Esophagus mucosa (tissue), 1 donor: ENCODE measurements at regions not wholly inside any gene's neighbourhood (a gene's known extent, or its start where the extent isn't known, plus 50 kb on each side); places are given as distances from the start of the nearest gene placed in this dataset.
"Not testable (repeated sequence)": the region's sequence is repeated elsewhere in the genome, so short reads cannot be mapped to it uniquely, and the experiment has no call there.

Source experiments
- ATAC-seq: fragments of 200-7000 bp; cut with Tn5 transposase; one replicate; pipeline ENCODE4 v1.9.1; 2020
- donor health status: DM: yes; HTN: yes; CAD: no.

DNA sequence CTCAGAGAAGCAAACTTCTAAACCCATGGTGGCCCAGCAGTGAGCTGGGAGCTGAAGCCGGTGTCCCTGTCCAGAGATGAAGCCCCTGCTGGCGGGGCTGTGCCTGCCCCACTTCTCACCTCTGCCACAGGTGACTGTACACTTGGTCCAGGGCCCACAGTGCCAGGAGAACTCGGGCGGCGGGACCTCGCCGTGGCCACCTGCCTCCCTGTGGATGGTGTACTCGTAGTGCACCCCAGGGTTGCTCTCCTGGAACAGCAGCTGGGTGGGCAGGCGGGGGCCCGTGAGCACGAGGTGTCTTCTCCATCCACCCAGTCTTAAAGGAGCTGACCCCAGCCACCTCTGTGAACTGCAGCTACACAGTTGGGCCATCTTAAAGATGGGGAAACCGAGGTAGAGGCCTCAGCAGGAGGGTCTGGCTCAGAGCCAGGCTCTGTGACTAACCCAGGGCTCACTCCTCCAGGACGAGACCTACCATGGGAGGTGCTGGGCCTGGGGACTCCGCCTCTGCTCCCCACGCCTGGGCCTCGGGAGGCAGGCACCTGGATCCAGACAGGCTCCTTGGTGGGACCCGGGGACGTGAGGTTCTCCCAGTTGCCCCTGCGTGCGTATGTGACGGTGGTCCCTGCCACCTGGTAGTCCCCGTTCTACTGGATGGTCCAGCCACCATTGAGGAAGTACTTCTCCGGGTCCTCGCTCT is 113.1 kb upstream of the AKAP13 start:
- ATAC-seq: peak; percentile 44

DNA sequence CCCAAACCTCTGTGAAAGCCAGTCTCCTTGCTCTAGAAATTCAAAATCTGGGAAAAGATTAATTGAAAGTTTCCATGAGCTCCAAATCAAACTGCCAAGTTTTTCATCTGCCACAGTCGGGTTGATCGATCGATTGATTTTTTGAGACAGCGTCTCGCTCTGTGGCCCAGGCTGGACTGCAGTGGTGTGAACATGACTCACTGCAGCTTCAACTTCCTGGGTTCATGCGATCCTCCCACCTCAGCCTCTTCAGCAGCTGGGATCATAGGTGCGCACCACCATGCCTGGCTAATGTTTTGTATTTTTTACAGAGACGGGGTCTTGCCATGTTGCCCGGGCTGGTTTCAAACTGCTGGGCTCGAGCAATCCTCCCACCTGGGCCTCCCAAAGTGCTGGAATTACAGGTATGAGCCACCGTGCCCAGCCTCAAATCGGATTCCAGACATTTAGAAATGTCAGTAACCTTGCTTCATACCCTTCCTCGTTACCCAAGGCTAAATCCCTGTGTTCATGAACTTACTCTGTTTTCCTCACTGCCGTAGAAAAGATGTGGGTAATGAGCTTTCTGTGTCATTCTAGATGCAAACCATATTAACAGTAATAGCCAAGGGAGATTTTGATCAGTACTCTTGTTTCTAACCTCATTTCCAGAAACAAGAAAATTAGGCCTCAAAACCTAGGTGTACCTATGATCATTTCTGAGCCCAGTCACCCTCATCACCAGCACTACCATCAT is 105.9 kb upstream of the AKAP13 start:
- no peak for ATAC-seq

DNA sequence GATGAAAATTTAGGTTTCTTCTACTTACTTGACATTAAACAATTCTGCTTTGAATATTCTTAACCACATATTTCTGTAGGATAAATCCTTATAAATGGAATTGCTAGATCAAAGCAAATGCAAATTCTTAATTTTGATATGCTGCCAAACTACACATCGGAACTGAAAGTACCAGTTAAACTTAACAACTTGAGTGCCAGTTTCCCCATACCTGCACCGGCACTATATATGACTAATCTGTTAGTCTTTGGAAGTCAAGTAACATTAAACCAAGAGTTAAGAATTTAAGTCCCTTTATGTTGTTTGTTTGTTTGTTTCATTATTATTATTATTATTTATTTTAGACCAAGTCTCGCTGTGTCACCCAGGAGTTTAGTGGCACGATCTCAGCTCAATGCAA is 103.9 kb upstream of the AKAP13 start:
- ATAC-seq: peak; percentile 75

DNA sequence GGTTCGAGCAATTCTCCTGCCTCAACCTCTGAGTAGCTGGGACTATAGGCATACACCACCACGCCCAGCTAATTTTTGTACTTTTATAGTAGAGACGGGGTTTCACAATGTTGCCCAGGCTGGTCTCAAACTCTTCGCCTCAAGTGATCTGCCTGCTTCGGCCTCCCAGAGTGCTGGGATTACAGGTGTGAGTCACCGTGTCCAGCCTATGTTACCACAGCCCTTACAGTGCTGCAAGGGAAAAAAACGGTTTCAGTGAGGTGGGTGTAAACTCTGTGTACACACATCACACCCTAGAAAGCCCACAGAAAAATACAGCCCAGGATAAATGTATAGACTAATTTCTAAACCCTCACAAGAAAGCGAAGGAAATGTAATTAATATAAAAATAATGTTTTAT is 103.5 kb upstream of the AKAP13 start:
- ATAC-seq: peak; percentile 74

DNA sequence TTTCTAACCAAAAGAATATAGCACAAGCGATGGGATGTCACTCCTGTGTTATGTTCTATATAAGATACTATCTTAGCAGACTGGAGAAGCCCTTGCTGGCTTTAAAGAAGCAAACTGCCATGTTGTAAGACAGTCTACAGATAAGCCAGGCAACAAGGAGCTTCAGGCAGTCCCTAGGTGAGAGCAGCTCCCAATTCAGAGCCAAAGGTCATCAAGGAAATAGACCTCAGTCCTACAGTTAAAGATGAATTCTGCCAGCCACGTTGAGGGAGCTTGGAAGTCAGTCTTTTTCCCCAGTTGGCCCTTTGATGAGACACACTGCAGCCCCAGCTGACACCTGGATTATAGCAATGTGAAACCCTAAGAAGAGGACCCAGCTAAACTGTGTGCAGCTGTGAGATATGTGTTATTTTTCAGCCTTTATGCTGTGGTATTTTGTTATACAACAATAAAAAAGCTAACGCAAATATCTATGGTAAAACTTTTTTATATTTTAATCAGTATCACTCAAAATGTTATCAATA is 102.5 kb upstream of the AKAP13 start:
- no peak for ATAC-seq

DNA sequence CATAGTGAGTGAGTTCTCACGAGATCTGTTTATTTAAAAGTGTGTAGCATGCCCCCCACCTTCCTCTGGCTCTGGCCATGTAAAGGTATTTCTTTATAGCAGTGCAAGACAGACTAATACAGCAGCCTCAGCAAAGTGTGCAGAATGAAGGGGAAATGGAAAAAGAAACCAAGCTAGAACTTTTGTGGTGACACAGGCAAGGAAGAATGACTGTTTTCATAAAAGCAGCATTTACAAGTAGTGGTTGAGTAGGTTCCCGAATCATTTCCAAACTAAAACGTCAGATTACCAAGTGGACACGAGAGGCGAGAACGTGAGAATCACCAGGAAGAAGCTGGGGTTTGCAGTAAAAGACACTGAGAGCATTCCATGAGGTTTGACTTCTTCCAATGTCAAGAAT is 100.2 kb upstream of the AKAP13 start:
- no peak for ATAC-seq

DNA sequence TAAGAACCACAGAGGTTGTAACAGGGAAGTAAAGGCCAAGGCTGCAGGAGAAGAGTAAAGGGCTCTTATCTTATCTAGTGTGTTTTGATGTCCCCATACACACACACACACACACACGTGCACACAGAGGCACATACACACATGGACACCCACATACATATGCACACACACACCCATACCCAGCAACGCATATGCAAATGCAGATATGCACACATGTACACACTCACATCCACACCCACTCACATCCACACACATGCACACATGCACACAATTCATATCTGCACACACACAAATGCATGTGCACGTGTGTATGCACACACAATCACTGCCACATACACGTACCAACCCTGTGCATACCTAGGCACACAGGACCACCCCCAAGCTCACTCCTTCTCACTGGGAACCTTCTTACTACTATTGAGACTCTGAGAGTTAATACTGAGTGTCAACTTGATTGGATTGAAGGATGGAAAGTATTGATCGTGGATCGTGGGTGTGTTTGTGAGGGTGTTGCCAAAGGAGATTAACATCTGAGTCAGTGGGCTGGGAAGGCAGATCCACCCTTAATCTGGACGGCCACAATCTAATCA is 99.0 kb upstream of the AKAP13 start:
- no peak for ATAC-seq

DNA sequence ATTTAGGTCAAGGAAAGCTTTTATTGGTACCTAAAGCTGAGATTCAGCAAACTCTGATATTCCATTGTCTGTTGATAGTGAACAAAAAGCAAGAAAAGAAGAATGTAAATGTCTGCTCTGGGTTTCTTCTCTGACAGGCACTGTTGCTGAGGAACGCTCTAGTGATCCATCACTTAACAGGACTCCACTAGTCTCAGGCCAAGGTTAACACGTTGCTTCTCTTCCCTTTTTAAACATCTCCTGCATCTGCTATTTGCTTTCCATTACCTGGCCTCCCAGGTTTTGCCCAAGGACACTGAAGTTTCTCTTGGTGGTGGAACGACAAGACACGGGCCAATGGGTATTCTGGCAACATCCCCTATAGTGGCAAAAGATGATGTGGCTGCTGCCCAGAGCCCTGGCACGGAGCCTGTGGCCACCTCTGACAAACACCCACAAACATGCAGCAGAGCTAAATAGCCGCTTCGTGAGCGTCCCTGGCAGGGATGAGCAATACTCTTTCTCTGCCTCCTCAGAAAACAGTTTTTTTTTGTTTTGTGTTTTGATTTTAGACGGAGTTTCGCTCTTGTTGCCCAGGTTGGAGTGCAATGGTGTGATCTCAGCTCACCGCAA is 97.8 kb upstream of the AKAP13 start:
- no peak for ATAC-seq

DNA sequence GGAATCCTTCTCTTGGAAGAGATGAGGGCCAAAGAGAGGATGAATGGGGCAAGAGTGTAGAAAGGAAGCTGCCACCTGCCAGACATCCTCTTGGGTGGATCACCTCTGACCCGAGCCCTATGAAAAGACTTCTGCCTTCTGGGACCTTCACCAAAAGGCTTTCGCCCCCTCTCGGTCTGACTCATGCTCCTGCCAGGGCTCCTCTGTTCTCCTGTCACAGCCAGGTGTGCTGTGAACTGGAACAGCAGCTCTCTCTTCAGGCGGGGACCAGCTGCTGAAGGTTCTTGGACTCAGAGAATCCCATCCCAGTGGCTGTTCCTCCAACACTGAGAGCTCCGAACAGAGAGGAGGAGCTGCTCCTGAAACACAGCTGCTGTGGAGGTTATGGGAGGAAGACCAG is 96.6 kb upstream of the AKAP13 start:
- peak; percentile 16 for ATAC-seq

DNA sequence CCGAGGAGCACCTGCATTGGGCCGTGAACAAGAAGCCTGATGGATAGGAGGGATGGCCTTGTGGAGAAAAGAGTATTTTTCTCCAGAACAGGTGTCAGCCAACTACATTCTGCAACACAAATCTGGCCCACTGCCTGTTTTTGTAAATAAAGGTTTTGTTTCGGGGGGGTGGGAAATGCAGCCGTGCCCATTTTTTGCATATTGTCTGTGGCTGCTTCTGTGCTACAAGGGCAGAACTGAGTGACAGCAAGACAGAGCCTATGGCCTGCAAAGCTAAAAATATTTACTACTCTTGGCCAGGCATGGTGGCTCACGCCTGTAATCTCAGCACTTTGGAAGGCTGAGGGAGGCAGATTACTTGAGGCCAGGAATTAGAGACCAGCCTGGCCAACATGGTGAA is 95.9 kb upstream of the AKAP13 start:
- peak; percentile 35 for ATAC-seq

DNA sequence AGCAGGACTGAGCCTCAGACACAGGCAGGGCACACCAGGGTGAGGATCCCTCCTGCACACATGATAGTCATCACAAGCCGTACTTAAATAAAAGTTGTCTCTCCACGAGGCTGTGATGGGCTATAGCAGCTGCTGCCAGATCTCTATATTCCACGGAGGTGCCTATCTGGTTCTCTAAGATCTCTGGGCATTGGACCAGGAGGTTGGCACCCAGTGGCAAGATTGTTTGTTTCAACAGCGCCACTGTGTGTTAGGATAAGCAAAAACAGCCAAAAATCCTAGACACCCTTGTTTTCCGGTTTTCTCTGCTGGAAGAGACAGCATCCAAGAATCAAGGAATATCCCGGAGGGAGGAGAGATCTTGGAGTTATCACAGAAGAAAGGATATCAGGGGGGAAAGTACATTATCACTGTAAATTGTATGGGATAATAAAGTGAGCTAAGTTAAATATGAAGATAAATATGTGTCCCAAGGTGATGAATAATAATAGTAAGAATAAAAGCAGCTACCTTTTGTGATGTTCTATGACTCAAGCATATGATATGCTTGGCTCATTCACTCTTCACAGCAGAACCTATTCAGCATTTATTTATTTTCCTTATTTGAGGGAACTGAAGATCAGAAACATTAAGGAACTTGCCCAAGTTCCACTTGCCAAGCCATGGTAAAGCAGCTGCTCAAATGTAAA is 90.6 kb upstream of the AKAP13 start:
- peak; percentile 81 for ATAC-seq

DNA sequence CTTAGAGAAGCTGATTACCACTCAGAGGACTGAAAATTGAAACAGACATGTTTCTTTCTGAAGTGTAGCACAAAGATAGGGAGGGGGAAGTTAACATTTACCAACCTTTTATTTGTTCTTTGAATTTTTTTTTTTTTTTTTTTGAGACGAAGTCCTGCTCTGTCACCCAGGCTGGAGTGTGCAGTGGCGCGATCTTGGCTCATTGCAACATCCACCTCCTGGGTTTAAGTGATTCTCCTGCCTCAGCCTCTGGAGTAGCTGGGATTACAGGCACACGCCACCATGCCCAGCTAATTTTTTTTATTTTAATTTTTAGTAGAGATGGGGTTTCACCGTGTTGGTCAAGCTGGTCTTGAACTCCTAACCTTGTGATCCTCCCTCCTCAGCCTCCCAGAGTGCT is 87.8 kb upstream of the AKAP13 start:
- ATAC-seq: not testable (repeated sequence)

DNA sequence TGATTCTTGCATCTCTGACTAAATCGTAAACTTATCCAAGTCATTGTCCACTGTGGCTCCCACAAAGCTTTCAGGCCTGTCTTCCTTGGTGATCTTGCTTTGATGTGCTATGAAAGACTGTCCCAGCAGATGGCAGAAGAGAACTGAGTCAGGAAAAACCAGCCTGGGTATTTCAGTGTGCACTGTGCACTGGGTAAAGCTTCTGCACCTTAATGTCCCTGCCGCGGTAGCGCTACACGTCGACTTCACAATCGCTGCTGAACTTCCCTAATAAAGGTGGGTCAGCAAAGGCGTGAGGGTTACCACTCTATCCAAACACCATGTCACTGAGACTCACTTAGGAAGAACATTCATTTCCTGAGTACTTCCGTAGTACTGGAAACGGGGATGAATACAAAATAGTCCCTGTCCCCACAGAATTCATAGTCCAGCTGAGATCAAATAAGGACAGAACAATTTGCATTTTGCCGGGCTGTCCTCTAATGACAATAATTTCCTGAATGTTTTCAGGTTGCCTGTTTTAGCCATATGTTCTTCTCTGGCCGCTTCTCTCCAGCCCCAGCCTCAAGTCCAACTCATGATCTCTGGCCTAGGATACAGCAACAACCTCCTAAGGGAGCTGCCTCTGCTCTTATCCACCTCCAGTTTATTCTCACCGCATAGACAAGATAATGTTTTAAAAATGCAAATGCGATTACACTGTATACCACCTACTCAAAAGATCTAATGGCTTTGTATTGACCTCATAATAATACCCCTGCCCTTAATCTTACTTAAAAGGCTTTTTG is 83.6 kb upstream of the AKAP13 start:
- peak; percentile 95 for ATAC-seq

DNA sequence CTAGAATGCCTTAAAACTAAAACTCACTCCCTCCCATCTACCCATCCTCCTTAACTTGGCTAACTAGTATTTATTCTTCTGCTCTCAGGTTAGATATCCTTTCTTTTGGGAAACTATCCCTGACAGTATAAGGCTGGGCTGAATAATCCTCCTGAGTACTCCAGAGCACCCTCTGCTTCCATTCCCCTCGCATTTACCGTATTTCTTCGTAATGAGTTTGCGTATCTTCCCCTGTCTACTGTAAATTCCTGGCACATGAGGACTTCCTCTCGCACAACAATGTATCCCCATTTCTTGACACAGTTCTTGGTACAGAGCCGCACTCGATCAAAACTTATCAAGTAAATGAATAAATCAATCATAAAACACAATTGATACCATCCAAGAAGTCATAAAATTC is 82.9 kb upstream of the AKAP13 start:
- ATAC-seq: no peak

DNA sequence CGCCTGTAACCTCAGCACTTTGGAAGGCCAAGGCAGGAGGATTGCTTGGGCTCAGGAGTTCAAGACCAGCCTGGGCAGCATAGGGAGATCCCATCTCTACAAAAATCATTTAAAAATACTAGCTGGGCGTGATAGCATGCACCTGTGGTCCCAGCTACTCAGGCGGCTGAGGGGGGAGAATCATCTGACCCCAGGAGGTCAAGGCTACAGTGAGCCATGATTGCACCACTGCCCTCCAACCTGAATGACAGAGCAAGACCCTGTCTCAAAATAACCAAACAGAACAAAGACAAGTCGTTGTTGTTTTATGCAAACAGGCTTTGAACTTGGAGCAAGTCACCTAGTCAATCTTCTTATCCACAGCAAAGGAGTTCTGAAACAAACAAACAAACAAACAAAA is 82.0 kb upstream of the AKAP13 start:
- no peak for ATAC-seq

DNA sequence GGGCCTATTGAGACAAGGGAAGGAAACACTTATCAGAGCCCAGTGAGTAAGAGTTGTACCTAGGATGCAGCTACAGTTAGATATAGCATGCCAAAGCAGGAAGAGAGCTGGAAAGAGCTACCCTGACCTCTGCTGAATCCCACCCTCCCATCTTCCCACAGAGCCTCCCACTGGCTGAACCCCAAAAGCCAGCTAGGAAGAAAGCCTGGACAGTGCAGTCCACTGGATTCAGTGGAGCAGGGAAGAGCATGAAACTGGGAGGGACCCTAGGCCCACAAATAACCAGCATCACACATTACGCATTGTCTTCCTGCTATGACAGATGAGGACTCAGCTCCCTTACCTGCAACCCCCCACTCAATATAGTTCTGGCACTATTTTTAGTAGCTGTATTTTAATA is 81.5 kb upstream of the AKAP13 start:
- no peak for ATAC-seq

DNA sequence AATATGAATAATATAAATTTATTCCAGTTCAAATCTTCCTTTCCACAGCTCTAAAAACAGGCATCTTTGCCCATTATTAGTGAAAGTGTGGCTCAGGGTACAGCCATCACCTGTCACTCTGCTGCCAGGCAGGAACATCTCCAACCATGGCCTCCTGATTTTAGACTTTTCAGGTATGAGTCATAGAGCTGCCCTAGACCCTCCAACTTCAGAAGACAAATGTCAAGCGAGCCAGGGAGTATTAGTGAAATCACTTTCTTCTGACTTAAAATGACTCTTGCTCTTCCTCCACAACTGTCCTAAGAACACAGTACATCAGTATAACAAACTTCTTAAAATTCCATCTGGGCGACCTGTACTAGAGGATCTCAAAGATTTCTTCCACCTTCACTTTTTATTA is 78.1 kb upstream of the AKAP13 start:
- ATAC-seq: no peak

DNA sequence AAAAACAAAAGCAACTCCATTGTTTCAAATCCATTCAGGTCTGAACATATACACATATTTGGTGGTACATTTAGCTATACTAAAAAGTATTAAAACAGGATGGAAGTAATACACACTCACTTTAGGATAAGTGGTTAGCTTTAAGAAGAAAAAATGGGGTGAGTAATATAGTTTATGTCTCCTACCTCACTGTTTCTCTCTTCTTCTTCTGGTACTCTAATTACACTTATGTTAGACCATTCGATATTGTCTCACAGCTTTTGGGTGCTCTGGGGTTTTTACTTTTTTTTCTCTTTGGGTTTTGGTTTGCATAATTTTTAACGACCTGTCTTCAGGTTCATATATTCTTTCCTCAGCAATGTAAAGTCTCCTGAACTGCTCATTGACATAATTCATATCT is 75.4 kb upstream of the AKAP13 start:
- ATAC-seq: no peak

DNA sequence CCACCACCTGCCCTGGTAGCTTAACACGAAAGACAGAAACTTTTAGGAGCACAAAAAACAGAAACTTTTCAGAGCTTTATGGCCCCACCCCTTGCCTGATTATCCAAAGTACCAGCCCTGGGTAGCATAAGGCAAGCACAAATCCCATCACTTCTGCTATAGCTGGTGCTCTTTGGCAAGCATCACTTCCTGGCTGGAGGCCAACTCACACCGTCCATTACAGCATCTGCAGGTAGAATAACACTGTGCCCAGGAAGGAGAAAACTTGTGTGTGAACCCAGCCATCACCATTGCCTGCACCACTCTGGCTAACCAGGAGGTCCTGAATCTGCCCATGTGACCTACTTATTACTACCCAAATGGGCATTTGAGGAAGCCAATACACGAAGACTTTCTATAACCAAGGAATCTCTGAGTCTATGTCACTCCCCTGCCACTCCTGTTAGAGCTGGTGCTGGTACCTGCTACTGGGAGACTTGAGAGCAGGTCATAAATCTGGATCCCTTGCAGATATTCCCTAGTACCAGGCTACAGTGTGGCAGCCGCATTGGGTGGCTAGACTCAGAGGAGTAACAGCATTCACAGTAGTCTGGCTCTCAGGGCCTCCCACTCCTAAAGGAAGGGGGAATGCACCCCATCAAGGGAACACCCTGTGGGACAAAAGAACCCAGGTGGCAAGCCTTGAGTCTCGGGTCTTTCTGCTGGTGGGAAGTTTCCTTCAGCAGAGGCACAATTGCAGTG is 73.3 kb upstream of the AKAP13 start:
- no peak for ATAC-seq

DNA sequence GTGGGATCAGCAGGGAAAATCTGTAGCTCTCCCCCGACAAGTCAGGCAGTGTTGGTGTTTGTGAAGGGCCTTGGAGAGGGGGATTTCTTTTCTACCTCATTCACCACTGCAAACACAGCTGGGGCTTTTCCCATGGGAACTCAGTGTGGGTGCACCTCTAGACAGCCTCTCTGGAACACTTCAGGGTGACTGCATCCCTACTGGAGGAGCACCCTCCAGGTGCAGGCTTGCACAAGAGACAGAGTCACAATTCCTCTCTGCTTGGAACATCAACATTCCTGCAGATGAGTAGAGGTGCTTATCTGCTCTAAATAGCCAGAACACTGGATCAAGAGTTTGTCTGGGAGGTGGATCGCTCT is 72.7 kb upstream of the AKAP13 start:
- ATAC-seq: no peak

DNA sequence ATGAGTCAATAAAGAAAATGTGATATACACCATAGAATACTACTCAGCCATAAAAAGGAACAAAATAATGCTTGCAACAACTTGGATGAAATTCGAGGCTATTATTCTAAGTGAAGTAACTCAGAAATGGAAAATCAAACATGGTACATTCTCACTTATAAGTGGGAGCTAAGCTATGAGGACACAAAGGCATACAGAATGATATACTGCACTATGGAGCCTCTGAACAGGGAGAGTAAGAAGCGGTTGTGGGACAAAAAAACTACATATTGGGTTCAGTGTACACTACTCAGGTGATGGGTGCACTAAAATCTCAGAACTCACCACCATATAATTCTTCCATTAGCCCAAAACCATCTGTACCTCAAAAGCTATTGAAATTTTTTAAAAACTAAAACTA is 68.8 kb upstream of the AKAP13 start:
- ATAC-seq: no peak
